ENCODE measurements at regions not wholly inside any gene's neighbourhood (a gene's known extent, or its start where the extent isn't known, plus 50 kb on each side); places are given as distances from the start of the nearest gene placed in this dataset.

DNA sequence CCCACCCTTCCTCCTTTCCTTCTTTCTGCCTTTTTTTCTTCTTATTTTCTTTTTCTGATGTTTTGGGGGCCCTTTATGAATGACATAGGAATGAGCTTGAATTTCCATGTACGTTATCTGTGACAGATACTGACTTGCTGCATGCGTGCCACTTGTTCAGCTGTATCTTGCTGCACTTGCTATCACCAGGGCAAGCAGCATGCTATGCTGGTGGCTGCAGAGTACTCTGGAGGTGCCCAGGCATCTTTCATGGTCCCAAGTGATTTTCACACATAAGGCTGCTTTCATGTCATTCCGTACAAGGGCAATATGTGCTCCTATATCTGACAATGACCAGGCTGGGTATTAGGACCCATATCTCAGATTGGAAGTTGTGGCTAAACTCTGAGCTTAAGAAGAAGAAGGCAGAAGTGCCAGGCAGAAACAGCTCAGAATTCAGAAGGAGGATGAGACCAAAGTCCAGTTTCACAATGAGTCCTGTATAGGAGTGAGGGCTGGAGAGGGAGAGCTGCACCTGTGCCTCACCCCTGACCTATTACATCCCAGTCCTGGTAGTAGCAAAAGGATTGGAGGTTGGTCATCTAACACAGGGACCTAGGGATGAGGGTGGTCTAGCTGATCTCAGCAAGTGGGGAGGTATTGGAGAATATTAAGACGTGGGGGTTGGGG lies 299.0 kb upstream of the DDHD1 start:
- TF ChIP-seq, protein P1, sequence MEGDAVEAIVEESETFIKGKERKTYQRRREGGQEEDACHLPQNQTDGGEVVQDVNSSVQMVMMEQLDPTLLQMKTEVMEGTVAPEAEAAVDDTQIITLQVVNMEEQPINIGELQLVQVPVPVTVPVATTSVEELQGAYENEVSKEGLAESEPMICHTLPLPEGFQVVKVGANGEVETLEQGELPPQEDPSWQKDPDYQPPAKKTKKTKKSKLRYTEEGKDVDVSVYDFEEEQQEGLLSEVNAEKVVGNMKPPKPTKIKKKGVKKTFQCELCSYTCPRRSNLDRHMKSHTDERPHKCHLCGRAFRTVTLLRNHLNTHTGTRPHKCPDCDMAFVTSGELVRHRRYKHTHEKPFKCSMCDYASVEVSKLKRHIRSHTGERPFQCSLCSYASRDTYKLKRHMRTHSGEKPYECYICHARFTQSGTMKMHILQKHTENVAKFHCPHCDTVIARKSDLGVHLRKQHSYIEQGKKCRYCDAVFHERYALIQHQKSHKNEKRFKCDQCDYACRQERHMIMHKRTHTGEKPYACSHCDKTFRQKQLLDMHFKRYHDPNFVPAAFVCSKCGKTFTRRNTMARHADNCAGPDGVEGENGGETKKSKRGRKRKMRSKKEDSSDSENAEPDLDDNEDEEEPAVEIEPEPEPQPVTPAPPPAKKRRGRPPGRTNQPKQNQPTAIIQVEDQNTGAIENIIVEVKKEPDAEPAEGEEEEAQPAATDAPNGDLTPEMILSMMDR (IDR thresholded peaks at IDR 0.05) = no peak
- no peak for TF ChIP-seq POLR2A (IDR thresholded peaks at IDR 0.05)

Measured in testis (tissue), 2 donors.